Activated B cell treated with CpG ODN at 0.5 μM for 24 hours (primary cell): ENCODE measurements at regions not wholly inside any gene's neighbourhood (a gene's known extent, or its start where the extent isn't known, plus 50 kb on each side); places are given as distances from the start of the nearest gene placed in this dataset.
"Not testable (repeated sequence)": the region's sequence is repeated elsewhere in the genome, so short reads cannot be mapped to it uniquely, and the experiment has no call there.

ENCODE experiments used
- ATAC-seq: fragments of 200-7000 bp; cut with Tn5 transposase; one replicate; pipeline ENCODE4 v1.10.0; 2021; ENCODE audit warnings: low read depth, mild to moderate bottlenecking, moderate library complexity
- CTCF ChIA-PET: fragments of 350-600 bp; sonication (Branson Sonifier 250); formaldehyde crosslinking; loops from one replicate; lab custom pipeline; 2021; ENCODE audit warnings: antibody characterized with exemption; lab: Charles Lee
- POLR2A ChIA-PET: fragments of 350-600 bp; sonication (Branson Sonifier 250); formaldehyde crosslinking; loops from one replicate; lab custom pipeline; 2021; ENCODE audit warnings: antibody characterized with exemption; lab: Charles Lee
- DNase-seq: peaks from one replicate; pipeline ENCODE4 v3.0.0; 2022
- H3K27ac Mint-ChIP-seq: one replicate; pipeline ENCODE4 v1.8.0; 2020; ENCODE audit warnings: mixed read lengths
- H3K27me3 Mint-ChIP-seq: one replicate; pipeline ENCODE4 v1.8.0; 2021; ENCODE audit warnings: mixed read lengths
- H3K36me3 Mint-ChIP-seq: one replicate; pipeline ENCODE4 v1.8.0; 2021; ENCODE audit warnings: low read depth, mixed read lengths
- H3K4me1 Mint-ChIP-seq: one replicate; pipeline ENCODE4 v1.8.0; 2021; ENCODE audit warnings: mixed read lengths
- H3K4me3 Mint-ChIP-seq: one replicate; pipeline ENCODE4 v1.8.0; 2020; ENCODE audit warnings: mild to moderate bottlenecking, mixed read lengths
- H3K9me3 Mint-ChIP-seq: one replicate; pipeline ENCODE4 v1.8.0; 2020; ENCODE audit warnings: mixed read lengths
- CTCF ChIP-seq: fragments of 200-600 bp; IDR thresholded peaks from one replicate; pipeline ENCODE4 v1.8.0; 2022; ENCODE audit warnings: antibody characterized with exemption, mild to moderate bottlenecking
- intact Hi-C: fragments of 100-400 bp; cut with micrococcal nuclease; formaldehyde crosslinking; loops from one replicate; pipeline ENCODE4 v1.15.1; 2024

GRCh38 chr1:118396279-118396678 is 211.3 kb upstream of the SPAG17 start:
- no peak overlapping the region for H3K4me3 Mint-ChIP-seq
- H3K27me3 Mint-ChIP-seq: no peaks in the 10 kb centered on the region
- ATAC-seq: no peak

GRCh38 chr1:118395430-118395991 is 210.5 kb upstream of the SPAG17 start:
- no peak for TF ChIP-seq CTCF
- POLR2A ChIA-PET: no interaction called here
- no peaks in the 10 kb centered on the region for H3K9me3 Mint-ChIP-seq
- no peak overlapping the region for H3K27ac Mint-ChIP-seq
- CTCF ChIA-PET: no interaction called here
- ATAC-seq: no peak
- DNase-seq: no peak
- H3K27me3 Mint-ChIP-seq: no peaks in the 10 kb centered on the region
- intact Hi-C loops: no loop called here
- no peaks in the 10 kb centered on the region for H3K4me1 Mint-ChIP-seq
- no peaks in the 10 kb centered on the region for H3K36me3 Mint-ChIP-seq
- no peak overlapping the region for H3K4me3 Mint-ChIP-seq

More at GRCh38 chr1:118396279-118396678, 211.3 kb upstream of the SPAG17 start:
- no peak overlapping the region for H3K27ac Mint-ChIP-seq
- no peaks in the 10 kb centered on the region for H3K9me3 Mint-ChIP-seq
- TF ChIP-seq CTCF: no peak
- DNase-seq: no peak
- ChIA-PET CTCF (no interaction called here), POLR2A (no interaction called here)
- intact Hi-C loops: no loop called here
- H3K36me3 Mint-ChIP-seq: no peaks in the 10 kb centered on the region
- H3K4me1 Mint-ChIP-seq: no peaks in the 10 kb centered on the region

GRCh38 chr1:118390955-118391354 is 205.9 kb upstream of the SPAG17 start:
- Mint-ChIP-seq H3K4me1 (no peaks in the 10 kb centered on the region), H3K4me3 (no peak overlapping the region), H3K27ac (no peak overlapping the region), H3K9me3 (no peaks in the 10 kb centered on the region), H3K36me3 (no peaks in the 10 kb centered on the region), H3K27me3 (no peaks in the 10 kb centered on the region)
- intact Hi-C loops: no loop called here
- TF ChIP-seq CTCF: no peak
- no peak for ATAC-seq
- POLR2A ChIA-PET: no interaction called here
- no peak for DNase-seq
- CTCF ChIA-PET: no interaction called here

- Mint-ChIP-seq H3K27me3 (no peaks in the 10 kb centered on the region), H3K9me3 (no peaks in the 10 kb centered on the region), H3K4me1 (no peaks in the 10 kb centered on the region), H3K27ac (no peak overlapping the region), H3K36me3 (no peaks in the 10 kb centered on the region), H3K4me3 (no peak overlapping the region)
- ChIA-PET POLR2A (no interaction called here), CTCF (no interaction called here)
- DNase-seq: no peak
- TF ChIP-seq CTCF: no peak
- intact Hi-C loops: no loop called here
- ATAC-seq: no peak
Observed at GRCh38 chr1:118388301-118388959, 203.4 kb upstream of the SPAG17 start.

- ChIA-PET POLR2A (no interaction called here), CTCF (no interaction called here)
- no peaks in the 10 kb centered on the region for H3K4me1 Mint-ChIP-seq
- no peaks in the 10 kb centered on the region for H3K36me3 Mint-ChIP-seq
- TF ChIP-seq CTCF: no peak
- H3K4me3 Mint-ChIP-seq: no peak overlapping the region
- H3K9me3 Mint-ChIP-seq: peaks cover 7% of the 10 kb centered on the region
- intact Hi-C loops: no loop called here
- no peak for ATAC-seq
- peaks cover 3% of the 10 kb centered on the region for H3K27me3 Mint-ChIP-seq
- no peak for DNase-seq
- no peak overlapping the region for H3K27ac Mint-ChIP-seq
Observed at GRCh38 chr1:118381197-118381869, 196.3 kb upstream of the SPAG17 start.

GRCh38 chr1:118377183-118377582 is 192.2 kb upstream of the SPAG17 start:
- POLR2A ChIA-PET, H3K27me3 Mint-ChIP-seq: not testable (repeated sequence)
- H3K9me3 Mint-ChIP-seq: peaks cover 15% of the 10 kb centered on the region

More at GRCh38 chr1:118377183-118377582, 192.2 kb upstream of the SPAG17 start:
- H3K4me3 Mint-ChIP-seq, CTCF ChIA-PET, intact Hi-C loops, H3K4me1 Mint-ChIP-seq, H3K36me3 Mint-ChIP-seq, ATAC-seq, DNase-seq, H3K27ac Mint-ChIP-seq: not testable (repeated sequence)
